ENCODE measurements at regions not wholly inside any gene's neighbourhood (a gene's known extent, or its start where the extent isn't known, plus 50 kb on each side); places are given as distances from the start of the nearest gene placed in this dataset.

GRCh38 chr11:33412241-33412640, 155.1 kb downstream of the HIPK3 start:
- no peaks in the 10 kb centered on the region for H3K9me3 Mint-ChIP-seq
- H3K4me1 Mint-ChIP-seq (ENCODE audit: low read depth): peaks cover 65% of the 10 kb centered on the region
- H3K4me3 Mint-ChIP-seq: no peak overlapping the region
- no peak for TF ChIP-seq CTCF (IDR thresholded peaks at IDR 0.05)
- H3K27me3 Mint-ChIP-seq (ENCODE audit: insufficient read depth): no peaks in the 10 kb centered on the region
- no peak overlapping the region for H3K27ac Mint-ChIP-seq
- no peak for DNase-seq
- peaks cover 13% of the 10 kb centered on the region for H3K36me3 Mint-ChIP-seq (ENCODE audit: low read depth)

DNA sequence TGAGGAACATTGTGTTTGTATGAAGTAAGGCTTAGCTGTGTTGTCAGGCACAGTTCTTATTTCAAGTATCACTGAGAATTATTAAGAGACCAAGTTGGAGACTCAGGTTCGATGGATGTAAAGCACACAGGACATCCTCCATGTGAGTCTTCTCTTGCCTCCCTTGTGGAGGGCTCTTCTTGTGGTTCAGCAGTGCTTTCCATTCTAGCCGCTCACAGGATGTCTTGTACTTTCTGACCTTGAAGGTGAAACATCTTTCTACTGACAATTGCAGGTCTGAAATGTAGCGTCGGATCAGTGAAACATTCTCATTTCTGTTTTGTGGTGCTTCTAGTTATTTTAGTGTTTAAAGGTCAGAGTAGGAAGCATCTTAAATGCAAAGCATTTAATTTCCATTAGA, 154.6 kb downstream of the HIPK3 start:
- H3K9me3 Mint-ChIP-seq: no peaks in the 10 kb centered on the region
- DNase-seq: no peak
- peaks cover 66% of the 10 kb centered on the region for H3K4me1 Mint-ChIP-seq (ENCODE audit: low read depth)
- H3K4me3 Mint-ChIP-seq: no peak overlapping the region
- no peaks in the 10 kb centered on the region for H3K27me3 Mint-ChIP-seq (ENCODE audit: insufficient read depth)
- peak overlapping the region; percentile 30; the same call in 1 of the 2 replicates for H3K27ac Mint-ChIP-seq
- H3K36me3 Mint-ChIP-seq (ENCODE audit: low read depth): peaks cover 13% of the 10 kb centered on the region
- TF ChIP-seq CTCF (IDR thresholded peaks at IDR 0.05): no peak

- Mint-ChIP-seq H3K27me3 (ENCODE audit: insufficient read depth) (no peaks in the 10 kb centered on the region), H3K27ac (no peak overlapping the region; the same call in 1 of the 2 replicates), H3K4me3 (no peak overlapping the region), H3K9me3 (no peaks in the 10 kb centered on the region), H3K4me1 (ENCODE audit: low read depth) (peaks cover 80% of the 10 kb centered on the region), H3K36me3 (ENCODE audit: low read depth) (peaks cover 13% of the 10 kb centered on the region)
- no peak for DNase-seq
- no peak for TF ChIP-seq CTCF (IDR thresholded peaks at IDR 0.05)
These were observed 153.0 kb downstream of the HIPK3 start for GRCh38 chr11:33410086-33410765.

Data from HFFc6 (cell line).